Endothelial cell of umbilical vein (primary cell): ENCODE measurements at regions not wholly inside any gene's neighbourhood (a gene's known extent, or its start where the extent isn't known, plus 50 kb on each side); places are given as distances from the start of the nearest gene placed in this dataset.

ENCODE experiments used
- BruUV-seq: library from RNA; stranded (reverse); fragments of 400-500 nt; replicated peaks from 2 replicates; lab custom pipeline; 2021; lab: Mats Ljungman, UMichigan
- CTCF ChIA-PET: fragments of 300-600, 350-600 bp; sonication (Branson Sonifier 250); formaldehyde crosslinking; loops from one replicate; lab custom pipeline; 2021; ENCODE audit warnings: antibody characterized with exemption, inconsistent platforms; lab: Charles Lee
- POLR2A ChIA-PET: fragments of 300-600, 350-600 bp; sonication (Branson Sonifier 250); formaldehyde crosslinking; loops from one replicate; lab custom pipeline; 2021; ENCODE audit warnings: antibody characterized with exemption, inconsistent platforms; lab: Charles Lee
- DNase-seq: peaks from one replicate; pipeline ENCODE4 v3.0.0-alpha.2; 2011; ENCODE audit warnings: low read depth, low spot score
- FAIRE-seq: peaks from 2 replicates; lab custom pipeline; 2011; peaks lifted over from hg19 to GRCh38; lab: Jason Lieb, UNC
- H2AFZ ChIP-seq: 2 replicates; pipeline ENCODE4 v1.6.0; 2012; ENCODE audit warnings: low read depth, low read length, control low read depth, inconsistent platforms
- H3K27ac ChIP-seq: 2 replicates; pipeline ENCODE4 v1.5.1; 2011; ENCODE audit warnings: low read depth, mild to moderate bottlenecking, control low read depth, low read length, moderate library complexity; ENCODE audit not compliant: insufficient read depth
- H3K27me3 ChIP-seq, 2 experiments: 2 replicates each; pipeline versions ENCODE4 v1.6.0 to v1.6.1; 2011; ENCODE audit warnings: low read length in 2 of 2, mixed read lengths in 1 of 2; ENCODE audit not compliant: control insufficient read depth in 2 of 2, insufficient read depth in 2 of 2
- H3K36me3 ChIP-seq, 2 experiments: 2 replicates in 1 of 2; 3 replicates in 1 of 2; pipeline ENCODE4 v1.5.1; 2011; ENCODE audit warnings: low read length in 2 of 2, mild to moderate bottlenecking in 1 of 2, moderate library complexity in 1 of 2; ENCODE audit not compliant: control insufficient read depth in 2 of 2, insufficient read depth in 2 of 2; ENCODE audit errors: extremely low read depth in 1 of 2
- H3K4me1 ChIP-seq: 3 replicates; pipeline ENCODE4 v1.5.1; 2011; ENCODE audit warnings: mild to moderate bottlenecking, low read length; ENCODE audit not compliant: control insufficient read depth, insufficient read depth; ENCODE audit errors: extremely low read depth
- H3K4me2 ChIP-seq: 2 replicates; pipeline ENCODE4 v1.6.1; 2011; ENCODE audit warnings: low read length, control low read depth, mixed read lengths; ENCODE audit not compliant: insufficient read depth
- H3K4me3 ChIP-seq, 3 experiments: fragments of 200-600 bp in 1 of 3; sonication (generic), shearing (Covaris generic) in 1 of 3; replicated peaks in 1 of 3; 2 replicates each; pipeline ENCODE4 v1.5.1; 2011 to 2016; ENCODE audit warnings: control low read depth in 3 of 3, low read length in 3 of 3, mild to moderate bottlenecking in 2 of 3, inconsistent platforms in 1 of 3, low read depth in 1 of 3, moderate library complexity in 1 of 3; ENCODE audit not compliant: insufficient read depth in 1 of 3
- H3K79me2 ChIP-seq: 2 replicates; pipeline ENCODE4 v1.6.0; 2012; ENCODE audit warnings: low read length, inconsistent platforms; ENCODE audit not compliant: control insufficient read depth, insufficient read depth
- H3K9ac ChIP-seq: replicated peaks from 2 replicates; pipeline ENCODE3; 2011; ENCODE audit warnings: low read length, control low read depth; ENCODE audit not compliant: insufficient read depth; ENCODE audit errors: extremely low read depth
- H3K9me1 ChIP-seq: replicated peaks from 3 replicates; pipeline ENCODE4 v1.6.0; 2011; ENCODE audit warnings: mild to moderate bottlenecking, low read length; ENCODE audit not compliant: control insufficient read depth, insufficient read depth; ENCODE audit errors: extremely low read depth
- H3K9me3 ChIP-seq: replicated peaks from 2 replicates; pipeline ENCODE4 v1.5.1; 2012; ENCODE audit warnings: low read length, inconsistent platforms; ENCODE audit not compliant: control insufficient read depth, insufficient read depth
- H4K20me1 ChIP-seq: replicated peaks from 2 replicates; pipeline ENCODE3; 2011; ENCODE audit warnings: mild to moderate bottlenecking, low read length; ENCODE audit not compliant: control insufficient read depth, insufficient read depth; ENCODE audit errors: extremely low read depth
- CTCF ChIP-seq, 2 donors: IDR thresholded peaks; 1 replicate in 1 of 2; 2 replicates in 1 of 2; pipeline ENCODE4 v1.5.1; 2011; ENCODE audit warnings: low read length in 2 of 2, mild to moderate bottlenecking in 2 of 2, moderate library complexity in 2 of 2, control low read depth in 1 of 2, inconsistent platforms in 1 of 2, low read depth in 1 of 2; ENCODE audit not compliant: insufficient read depth in 1 of 2; ENCODE audit errors: extremely low read depth in 1 of 2
- EZH2 ChIP-seq: IDR thresholded peaks from 2 replicates; pipeline ENCODE4 v1.6.1; 2012; ENCODE audit warnings: borderline replicate concordance, low read depth, mild to moderate bottlenecking, moderate library complexity, low read length, inconsistent platforms; ENCODE audit not compliant: severe bottlenecking
- FOS ChIP-seq: IDR thresholded peaks from 2 replicates; pipeline ENCODE4 v1.6.1; 2011; ENCODE audit warnings: mild to moderate bottlenecking, low read length, moderate library complexity, borderline replicate concordance; ENCODE audit not compliant: insufficient read depth
- GATA2 ChIP-seq: IDR thresholded peaks from 2 replicates; pipeline ENCODE4 v1.7.0; 2011; ENCODE audit warnings: low read depth, mild to moderate bottlenecking, moderate library complexity, mixed read lengths, low read length; ENCODE audit not compliant: insufficient read length, insufficient read depth
- JUN ChIP-seq: IDR thresholded peaks from 2 replicates; pipeline ENCODE4 v1.6.1; 2011; ENCODE audit warnings: borderline replicate concordance, low read depth; ENCODE audit not compliant: insufficient read length, insufficient read depth
- MAX ChIP-seq: IDR thresholded peaks from 2 replicates; pipeline ENCODE4 v1.6.1; 2011; ENCODE audit not compliant: insufficient read depth, insufficient read length
- MYC ChIP-seq: IDR thresholded peaks from one replicate; pipeline ENCODE4 v1.6.1; 2011; ENCODE audit warnings: mild to moderate bottlenecking, low read depth, low read length
- POLR2A ChIP-seq: IDR thresholded peaks from 2 replicates; pipeline ENCODE4 v1.6.1; 2012; ENCODE audit warnings: low read depth, mild to moderate bottlenecking, control low read depth, low read length
- POLR2AphosphoS5 ChIP-seq: IDR thresholded peaks from 2 replicates; pipeline ENCODE4 v1.6.1; 2012; ENCODE audit warnings: low read depth, mild to moderate bottlenecking, control low read depth, low read length, moderate library complexity; ENCODE audit not compliant: insufficient read depth
- dilution Hi-C: fragments of 300-500 bp; cut with MboI; formaldehyde crosslinking; loops from one replicate; pipeline ENCODE4 v1.15.0; 2019; ENCODE audit warnings: low sequenced_read_pairs; ENCODE audit not compliant: extremely low pct_ligation_motif_present
- intact Hi-C: fragments of 100-400 bp; cut with micrococcal nuclease; formaldehyde crosslinking; loops from one replicate; pipeline ENCODE4 v1.10.0; 2022

- no peaks in the 10 kb centered on the region for H3K9me3 ChIP-seq
- DNase-seq, result peak; percentile 77
- no peak overlapping the region for H2AFZ ChIP-seq
- no peaks in the 10 kb centered on the region for H3K79me2 ChIP-seq
- CTCF ChIA-PET, result no interaction called here
- BruUV-seq, result no TSS peak
- peak overlapping the region; percentile 90 for H3K27ac ChIP-seq
- H3K4me1 ChIP-seq, result peaks cover 61% of the 10 kb centered on the region
- H4K20me1 ChIP-seq, result no peaks in the 10 kb centered on the region
- no peak for FAIRE-seq
- dilution Hi-C loops (no loop called here), intact Hi-C loops (loop anchor here (5.0 kb wide), 1 partner anchor 608 kb away; no protein-coding TSS in a partner anchor)
- peak overlapping the region; percentile 49 for H3K9ac ChIP-seq
- H3K27me3 ChIP-seq, result no peaks in the 10 kb centered on the region
- peak overlapping the region; percentile 67 for H3K4me2 ChIP-seq
- H3K36me3 ChIP-seq, result no peaks in the 10 kb centered on the region
- POLR2A ChIA-PET, result no interaction called here
- no peaks in the 10 kb centered on the region for H3K9me1 ChIP-seq
- H3K4me3 ChIP-seq, result no peak overlapping the region
- peak; percentile 83 for TF ChIP-seq JUN
- TF ChIP-seq POLR2A, result peak; percentile 56
- TF ChIP-seq MAX, result no peak
- no peak for TF ChIP-seq CTCF (IDR thresholded peaks at IDR 0.05; ENCODE audit: extremely low read depth in 1 of 2, insufficient read depth in 1 of 2, low read depth in 1 of 2, low read length in 2 of 2)
- TF ChIP-seq FOS, result peak; percentile 87
- no peak for TF ChIP-seq MYC
- TF ChIP-seq EZH2, result no peak
- peak; percentile 91 for TF ChIP-seq GATA2
- TF ChIP-seq POLR2AphosphoS5, result peak; percentile 79
Measured at GRCh38 chr6:77290798-77291197, 172.5 kb downstream of the HTR1B start.
